ENCODE measurements at regions not wholly inside any gene's neighbourhood (a gene's known extent, or its start where the extent isn't known, plus 50 kb on each side); places are given as distances from the start of the nearest gene placed in this dataset.

DNA sequence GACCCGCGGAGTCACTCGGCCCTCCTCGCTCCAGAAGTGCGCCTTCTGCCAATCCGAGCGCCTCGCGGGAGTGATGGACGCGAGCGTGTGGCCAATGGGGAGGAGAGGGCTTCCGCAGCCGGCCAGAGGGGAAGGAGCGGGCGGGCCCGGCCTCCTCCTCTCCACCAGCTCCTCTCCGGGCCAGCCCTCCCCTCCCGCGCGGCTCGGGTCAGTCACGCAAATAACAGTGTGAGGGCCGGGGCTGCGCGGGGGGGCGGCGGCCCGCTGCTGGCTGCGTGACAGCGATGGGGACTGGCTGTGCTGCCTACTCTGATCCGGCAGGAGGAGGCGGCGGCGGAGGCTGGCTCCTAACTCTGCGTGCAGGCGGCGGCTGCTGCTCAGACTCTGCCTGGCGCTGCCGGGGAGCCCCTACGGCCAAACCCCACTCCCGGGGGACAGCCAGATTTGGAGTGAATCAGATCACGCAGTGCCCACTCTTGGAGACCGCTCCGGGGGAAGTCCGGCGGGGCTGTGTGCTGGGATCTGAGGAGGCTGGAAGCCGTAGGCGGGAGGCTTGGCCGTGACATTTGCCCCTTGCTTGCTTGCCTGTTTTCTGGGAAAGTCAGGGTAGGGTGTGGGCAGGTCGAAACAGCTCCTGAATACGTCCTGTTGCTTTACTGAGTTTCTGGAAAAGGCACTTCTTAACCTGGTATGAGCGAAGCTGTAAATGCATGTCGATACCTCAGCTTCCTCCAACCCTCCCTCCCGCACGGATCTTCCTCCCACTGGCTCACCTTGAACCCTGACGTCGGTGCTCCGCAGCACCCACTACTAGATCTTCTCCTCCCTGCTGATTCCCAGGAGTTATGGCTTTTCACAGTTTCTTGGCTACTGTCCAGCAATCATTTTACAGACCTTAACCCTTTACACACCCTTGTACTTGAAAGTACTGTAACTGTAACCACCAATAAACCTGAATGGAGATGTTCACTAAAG is 97.9 kb upstream of the SERTAD2 start (continued):
- TF ChIP-seq, protein P1, sequence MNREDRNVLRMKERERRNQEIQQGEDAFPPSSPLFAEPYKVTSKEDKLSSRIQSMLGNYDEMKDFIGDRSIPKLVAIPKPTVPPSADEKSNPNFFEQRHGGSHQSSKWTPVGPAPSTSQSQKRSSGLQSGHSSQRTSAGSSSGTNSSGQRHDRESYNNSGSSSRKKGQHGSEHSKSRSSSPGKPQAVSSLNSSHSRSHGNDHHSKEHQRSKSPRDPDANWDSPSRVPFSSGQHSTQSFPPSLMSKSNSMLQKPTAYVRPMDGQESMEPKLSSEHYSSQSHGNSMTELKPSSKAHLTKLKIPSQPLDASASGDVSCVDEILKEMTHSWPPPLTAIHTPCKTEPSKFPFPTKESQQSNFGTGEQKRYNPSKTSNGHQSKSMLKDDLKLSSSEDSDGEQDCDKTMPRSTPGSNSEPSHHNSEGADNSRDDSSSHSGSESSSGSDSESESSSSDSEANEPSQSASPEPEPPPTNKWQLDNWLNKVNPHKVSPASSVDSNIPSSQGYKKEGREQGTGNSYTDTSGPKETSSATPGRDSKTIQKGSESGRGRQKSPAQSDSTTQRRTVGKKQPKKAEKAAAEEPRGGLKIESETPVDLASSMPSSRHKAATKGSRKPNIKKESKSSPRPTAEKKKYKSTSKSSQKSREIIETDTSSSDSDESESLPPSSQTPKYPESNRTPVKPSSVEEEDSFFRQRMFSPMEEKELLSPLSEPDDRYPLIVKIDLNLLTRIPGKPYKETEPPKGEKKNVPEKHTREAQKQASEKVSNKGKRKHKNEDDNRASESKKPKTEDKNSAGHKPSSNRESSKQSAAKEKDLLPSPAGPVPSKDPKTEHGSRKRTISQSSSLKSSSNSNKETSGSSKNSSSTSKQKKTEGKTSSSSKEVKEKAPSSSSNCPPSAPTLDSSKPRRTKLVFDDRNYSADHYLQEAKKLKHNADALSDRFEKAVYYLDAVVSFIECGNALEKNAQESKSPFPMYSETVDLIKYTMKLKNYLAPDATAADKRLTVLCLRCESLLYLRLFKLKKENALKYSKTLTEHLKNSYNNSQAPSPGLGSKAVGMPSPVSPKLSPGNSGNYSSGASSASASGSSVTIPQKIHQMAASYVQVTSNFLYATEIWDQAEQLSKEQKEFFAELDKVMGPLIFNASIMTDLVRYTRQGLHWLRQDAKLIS (CRISPR knock-in tag; IDR thresholded peaks at IDR 0.05) = no peak
- TF ChIP-seq, protein P2, sequence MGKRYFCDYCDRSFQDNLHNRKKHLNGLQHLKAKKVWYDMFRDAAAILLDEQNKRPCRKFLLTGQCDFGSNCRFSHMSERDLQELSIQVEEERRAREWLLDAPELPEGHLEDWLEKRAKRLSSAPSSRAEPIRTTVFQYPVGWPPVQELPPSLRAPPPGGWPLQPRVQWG (CRISPR knock-in tag; IDR thresholded peaks at IDR 0.05; ENCODE audit: borderline replicate concordance, low read depth) = no peak
- TF ChIP-seq HMGA1 (CRISPR knock-in tag; conservative IDR thresholded peaks at IDR 0.05) (no peak), ZNF660 (CRISPR knock-in tag; IDR thresholded peaks at IDR 0.05; ENCODE audit: borderline replicate concordance, low read depth) (no peak), FIP1L1 (IDR thresholded peaks at IDR 0.05; ENCODE audit: borderline replicate concordance, insufficient read depth, low read depth, low read length) (no peak; the same call in 1 of the 2 replicates), HNRNPUL1 (IDR thresholded peaks at IDR 0.05; ENCODE audit: low read depth, low read length) (no peak), GATAD2A (CRISPR knock-in tag; IDR thresholded peaks at IDR 0.05) (peak; percentile 63), ZNF83 (CRISPR knock-in tag; IDR thresholded peaks at IDR 0.05; ENCODE audit: borderline replicate concordance) (0 out of 2 replicates have a peak, but pooled peaks have one; percentile 44), ATM (IDR thresholded peaks at IDR 0.05; ENCODE audit: borderline replicate concordance) (no peak), JUN (CRISPR knock-in tag; IDR thresholded peaks at IDR 0.05) (no peak; the same call in 1 of the 2 replicates), ZNF382 (CRISPR knock-in tag; IDR thresholded peaks at IDR 0.05; ENCODE audit: borderline replicate concordance) (no peak), ZEB1 (IDR thresholded peaks at IDR 0.05; ENCODE audit: insufficient replicate concordance, low read depth) (no peak), PAWR (CRISPR knock-in tag; IDR thresholded peaks at IDR 0.05; ENCODE audit: borderline replicate concordance) (0 out of 2 replicates have a peak, but pooled peaks have one; percentile 77)
- TF ChIP-seq, protein P3, sequence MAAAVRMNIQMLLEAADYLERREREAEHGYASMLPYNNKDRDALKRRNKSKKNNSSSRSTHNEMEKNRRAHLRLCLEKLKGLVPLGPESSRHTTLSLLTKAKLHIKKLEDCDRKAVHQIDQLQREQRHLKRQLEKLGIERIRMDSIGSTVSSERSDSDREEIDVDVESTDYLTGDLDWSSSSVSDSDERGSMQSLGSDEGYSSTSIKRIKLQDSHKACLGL (CRISPR knock-in tag; IDR thresholded peaks at IDR 0.05) = peak; percentile 64; the same call in 1 of the 2 replicates
- TF ChIP-seq, protein P4, sequence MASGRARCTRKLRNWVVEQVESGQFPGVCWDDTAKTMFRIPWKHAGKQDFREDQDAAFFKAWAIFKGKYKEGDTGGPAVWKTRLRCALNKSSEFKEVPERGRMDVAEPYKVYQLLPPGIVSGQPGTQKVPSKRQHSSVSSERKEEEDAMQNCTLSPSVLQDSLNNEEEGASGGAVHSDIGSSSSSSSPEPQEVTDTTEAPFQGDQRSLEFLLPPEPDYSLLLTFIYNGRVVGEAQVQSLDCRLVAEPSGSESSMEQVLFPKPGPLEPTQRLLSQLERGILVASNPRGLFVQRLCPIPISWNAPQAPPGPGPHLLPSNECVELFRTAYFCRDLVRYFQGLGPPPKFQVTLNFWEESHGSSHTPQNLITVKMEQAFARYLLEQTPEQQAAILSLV (CRISPR knock-in tag; IDR thresholded peaks at IDR 0.05; ENCODE audit: borderline replicate concordance) = no peak; the same call in 1 of the 2 replicates
- TF ChIP-seq, protein P5, sequence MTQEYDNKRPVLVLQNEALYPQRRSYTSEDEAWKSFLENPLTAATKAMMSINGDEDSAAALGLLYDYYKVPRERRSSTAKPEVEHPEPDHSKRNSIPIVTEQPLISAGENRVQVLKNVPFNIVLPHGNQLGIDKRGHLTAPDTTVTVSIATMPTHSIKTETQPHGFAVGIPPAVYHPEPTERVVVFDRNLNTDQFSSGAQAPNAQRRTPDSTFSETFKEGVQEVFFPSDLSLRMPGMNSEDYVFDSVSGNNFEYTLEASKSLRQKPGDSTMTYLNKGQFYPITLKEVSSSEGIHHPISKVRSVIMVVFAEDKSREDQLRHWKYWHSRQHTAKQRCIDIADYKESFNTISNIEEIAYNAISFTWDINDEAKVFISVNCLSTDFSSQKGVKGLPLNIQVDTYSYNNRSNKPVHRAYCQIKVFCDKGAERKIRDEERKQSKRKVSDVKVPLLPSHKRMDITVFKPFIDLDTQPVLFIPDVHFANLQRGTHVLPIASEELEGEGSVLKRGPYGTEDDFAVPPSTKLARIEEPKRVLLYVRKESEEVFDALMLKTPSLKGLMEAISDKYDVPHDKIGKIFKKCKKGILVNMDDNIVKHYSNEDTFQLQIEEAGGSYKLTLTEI (CRISPR knock-in tag; conservative IDR thresholded peaks at IDR 0.05) = no peak

Measured in HepG2 (cell line).